Bone marrow (tissue), 2 donors: ENCODE measurements at regions not wholly inside any gene's neighbourhood (a gene's known extent, or its start where the extent isn't known, plus 50 kb on each side); places are given as distances from the start of the nearest gene placed in this dataset.
"Not testable (repeated sequence)": the region's sequence is repeated elsewhere in the genome, so short reads cannot be mapped to it uniquely, and the experiment has no call there.

Experiments used
- DNase-seq, 2 donors: peaks; one replicate each; lab custom pipeline; 2025; lab: John Stamatoyannopoulos, UW

DNA sequence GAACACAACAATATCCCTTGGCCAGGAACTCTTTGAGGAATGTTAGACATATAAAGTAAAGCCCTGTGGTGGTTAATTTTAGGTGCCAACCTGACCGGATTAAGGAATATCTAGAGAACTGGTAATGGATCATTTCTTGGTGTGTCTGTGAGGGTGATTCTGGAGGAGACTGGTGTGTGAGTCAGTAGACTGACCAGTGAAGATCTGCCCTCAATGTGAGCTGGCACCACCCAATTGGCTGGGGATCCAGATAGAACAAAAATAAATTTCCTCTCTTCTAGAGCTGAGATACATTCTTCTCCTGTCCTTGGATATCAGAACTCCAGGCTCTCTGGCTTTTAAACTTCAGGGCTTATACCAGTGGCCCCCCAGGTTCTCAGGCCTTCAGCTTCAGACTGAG is 56.2 kb upstream of the TNPO1 start:
- no peak for DNase-seq

DNA sequence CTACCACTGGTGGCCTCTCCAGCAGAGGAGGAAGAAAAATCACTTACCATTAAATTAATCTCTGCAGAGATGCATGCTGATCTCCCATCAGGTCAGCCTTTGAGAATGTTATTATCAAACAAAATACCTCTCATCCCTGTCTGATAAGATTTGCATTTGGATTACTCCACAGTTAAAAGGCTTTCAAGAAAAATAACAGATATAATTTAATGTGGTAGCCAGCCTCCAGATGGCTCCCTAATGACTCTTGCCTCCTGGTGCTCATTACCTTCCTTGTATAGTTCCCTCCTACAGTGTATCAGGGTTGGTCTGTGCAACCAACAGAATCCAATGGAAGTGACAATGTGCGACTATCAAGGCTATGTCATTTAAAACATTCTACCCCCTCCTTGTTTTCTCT is 63.6 kb upstream of the TNPO1 start:
- no peak for DNase-seq

DNA sequence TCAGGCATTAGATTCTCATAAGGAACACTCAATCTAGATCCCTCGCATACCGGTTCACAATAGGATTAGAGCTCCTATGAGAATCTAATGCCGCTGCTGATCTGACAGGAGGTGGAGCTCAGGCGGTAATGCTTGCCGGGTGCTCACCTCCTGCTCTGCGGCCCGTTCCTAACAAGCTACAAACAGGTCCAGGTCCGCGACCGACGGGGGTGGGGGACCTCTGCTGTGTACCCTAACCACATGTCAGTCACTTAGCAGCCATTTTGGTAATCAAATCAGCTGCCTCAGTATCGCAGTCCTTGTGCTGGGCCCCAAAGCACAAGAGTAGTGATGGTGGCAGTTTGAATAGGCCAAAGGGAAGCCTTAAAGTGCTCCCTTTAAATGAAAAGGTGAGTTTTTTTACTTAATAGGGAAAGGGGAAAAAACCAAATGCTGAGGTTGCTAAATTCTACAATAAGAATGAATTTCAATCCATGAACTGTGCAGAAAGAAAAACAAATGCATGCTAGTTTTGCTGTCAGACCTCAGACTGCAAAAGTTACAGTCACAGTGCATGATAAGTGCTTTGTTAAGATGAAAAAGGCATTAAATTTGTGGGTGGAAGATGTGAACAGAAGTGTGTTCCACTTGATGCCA is 67.0 kb upstream of the TNPO1 start:
- DNase-seq, result no peak

DNA sequence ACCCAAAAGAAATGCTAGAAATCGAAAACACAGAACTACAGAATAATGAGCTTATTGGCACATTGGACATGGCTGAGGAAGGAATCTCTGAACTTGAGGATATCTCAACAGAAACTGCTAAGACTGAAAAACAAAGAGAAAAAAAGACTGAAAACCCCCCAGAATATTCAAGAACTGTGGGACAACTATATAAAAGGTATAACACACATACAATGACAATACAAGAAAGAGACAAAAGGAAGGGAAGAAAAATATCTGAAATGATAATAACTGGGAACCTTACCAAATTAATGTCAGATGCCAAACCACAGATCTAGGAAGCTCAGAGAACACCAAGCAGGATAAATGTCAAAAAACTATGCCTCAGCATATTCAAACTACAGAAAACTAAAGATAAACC is 68.6 kb upstream of the TNPO1 start:
- no peak for DNase-seq

DNA sequence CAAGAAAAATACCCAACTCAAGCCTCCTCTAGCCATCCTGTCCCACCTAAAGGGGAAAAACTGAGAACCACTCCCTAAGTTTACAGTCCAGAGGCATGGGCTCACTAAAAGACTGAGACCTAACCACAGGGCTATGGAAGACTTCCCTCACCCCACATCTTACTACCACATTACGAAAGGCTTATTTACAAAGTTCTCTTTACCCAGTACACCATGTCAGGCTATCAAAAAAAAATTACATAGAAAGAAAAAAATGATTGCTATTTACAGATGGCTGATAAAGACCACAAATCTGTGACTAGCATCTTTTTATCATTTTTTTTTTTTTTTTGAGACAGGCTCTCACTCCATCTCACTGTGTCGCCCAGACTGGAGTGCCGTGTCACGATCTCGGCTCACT is 69.7 kb upstream of the TNPO1 start:
- no peak for DNase-seq

DNA sequence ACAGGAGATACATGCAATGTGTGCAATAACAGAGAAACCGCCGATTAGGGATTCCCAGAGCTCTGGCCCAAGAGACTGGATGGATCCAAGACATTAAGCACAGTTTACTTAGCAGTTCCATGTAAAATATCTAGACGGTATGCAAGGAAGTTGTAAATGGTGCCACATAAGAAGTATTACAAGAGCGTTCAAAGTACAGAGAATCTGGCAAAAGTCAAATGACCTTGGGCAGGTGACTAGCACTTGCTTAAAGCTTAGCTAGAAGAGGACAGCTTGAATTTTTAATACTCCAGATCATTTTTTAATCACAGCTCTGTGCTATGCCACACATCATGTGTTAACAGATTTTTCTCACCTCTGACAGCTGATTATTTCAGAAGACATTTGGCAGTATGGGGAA is 72.3 kb upstream of the TNPO1 start:
- no peak for DNase-seq

DNA sequence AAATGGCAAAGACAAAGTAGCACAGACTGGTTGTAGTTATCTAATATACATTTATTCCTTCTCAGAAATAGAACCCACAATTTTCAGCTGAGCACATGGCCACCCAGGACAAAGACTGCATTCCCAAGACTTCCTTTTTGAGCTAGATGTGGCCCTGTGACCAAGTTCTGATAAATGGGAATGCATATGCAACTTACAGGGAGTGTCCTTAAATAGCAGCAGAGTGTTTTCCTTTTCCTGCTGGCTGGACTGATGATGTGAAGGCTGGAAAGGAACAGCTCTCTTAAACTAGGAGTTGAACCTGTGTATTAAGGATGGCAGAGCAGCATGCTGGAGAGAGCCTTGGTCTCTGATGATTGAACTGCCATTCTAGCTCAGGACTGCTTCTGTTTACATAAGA is 74.7 kb upstream of the TNPO1 start:
- no peak for DNase-seq

DNA sequence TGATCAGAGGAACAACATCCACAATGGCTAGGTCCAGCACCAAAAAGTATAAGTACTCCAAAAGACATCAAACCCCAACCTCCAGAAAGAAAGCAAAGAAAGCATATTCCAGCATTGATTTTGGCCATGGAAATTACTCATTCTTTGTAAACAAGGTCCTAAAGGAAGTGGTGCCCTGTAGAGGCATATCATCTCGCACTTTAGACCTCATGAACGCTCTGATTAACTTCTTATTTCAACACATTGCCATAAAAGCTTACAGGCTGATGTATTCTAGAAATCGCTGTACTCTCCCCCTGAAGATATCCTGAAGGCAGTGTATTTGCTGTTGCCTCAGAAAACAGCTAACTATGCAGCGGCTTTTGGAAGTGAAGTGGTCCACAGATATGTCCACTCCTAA is 82.7 kb upstream of the TNPO1 start:
- no peak for DNase-seq

DNA sequence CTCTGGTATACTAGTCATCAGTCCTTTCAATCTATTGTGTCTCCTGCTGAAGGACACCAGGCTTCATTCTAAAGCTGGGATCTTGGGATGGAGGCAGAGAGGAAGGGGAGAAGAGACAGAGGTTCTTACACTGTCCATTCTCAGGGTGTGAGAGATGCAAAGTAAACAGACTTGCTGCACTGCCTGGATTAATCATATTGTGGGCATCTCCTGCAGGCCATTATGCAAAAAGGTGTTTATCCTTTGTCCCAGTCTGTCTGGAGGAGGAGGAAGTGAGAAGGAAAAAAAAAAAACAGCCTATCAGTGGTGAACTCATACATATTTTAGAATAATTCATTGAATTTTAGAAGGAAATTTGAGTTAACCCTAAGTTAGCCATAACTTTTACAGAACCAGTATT is 92.9 kb upstream of the TNPO1 start:
- no peak for DNase-seq

DNA sequence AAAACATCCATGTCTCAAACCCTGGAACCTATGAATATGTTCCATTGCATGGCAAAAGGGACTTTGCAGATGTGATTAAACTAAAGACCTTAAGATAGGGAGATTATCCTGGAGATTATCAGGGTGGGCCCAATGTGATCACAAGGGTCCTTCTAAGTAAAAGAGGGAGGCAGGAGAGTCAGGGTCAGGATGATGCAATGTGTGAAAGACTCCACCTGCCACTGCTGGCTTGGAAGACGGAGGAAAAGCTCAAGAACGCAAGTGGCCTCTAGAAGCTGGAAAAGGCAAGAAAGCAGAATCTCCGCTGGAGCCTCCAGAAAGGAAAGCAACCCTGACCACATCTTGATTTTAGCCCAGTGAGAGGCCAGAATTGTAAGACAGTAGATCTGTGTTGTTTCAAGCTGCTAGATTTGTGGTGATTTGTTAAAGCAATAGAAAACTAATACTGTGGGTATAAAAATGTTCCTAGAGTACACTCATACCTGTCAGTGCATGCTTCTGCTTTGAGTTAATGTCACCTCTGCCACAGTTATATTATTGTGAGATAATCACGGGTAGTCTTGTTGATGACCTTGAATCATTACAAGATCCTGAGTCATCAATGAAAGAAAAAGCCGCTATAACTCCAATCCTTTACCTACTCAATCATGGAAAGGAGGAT is 93.5 kb upstream of the TNPO1 start:
- no peak for DNase-seq

DNA sequence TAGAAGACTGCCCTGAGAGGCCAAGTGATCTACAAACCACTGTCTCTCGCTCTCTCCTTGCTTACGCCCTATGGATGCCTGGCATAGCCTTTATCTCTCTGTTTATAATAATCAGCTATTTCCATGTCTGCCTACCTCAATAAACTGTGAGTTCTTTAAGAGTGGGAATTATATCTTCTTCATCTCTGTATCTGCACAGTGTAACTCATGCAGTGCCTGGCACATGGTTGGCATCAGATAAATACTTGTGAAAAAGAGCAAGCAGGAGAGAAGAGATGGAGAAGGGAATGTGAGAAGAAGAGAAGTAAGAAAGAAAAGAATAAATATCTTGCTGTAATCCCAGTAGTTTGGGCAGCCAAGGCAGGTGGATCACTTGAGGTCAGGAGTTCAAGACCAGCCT is 94.6 kb upstream of the TNPO1 start:
- DNase-seq, result no peak

DNA sequence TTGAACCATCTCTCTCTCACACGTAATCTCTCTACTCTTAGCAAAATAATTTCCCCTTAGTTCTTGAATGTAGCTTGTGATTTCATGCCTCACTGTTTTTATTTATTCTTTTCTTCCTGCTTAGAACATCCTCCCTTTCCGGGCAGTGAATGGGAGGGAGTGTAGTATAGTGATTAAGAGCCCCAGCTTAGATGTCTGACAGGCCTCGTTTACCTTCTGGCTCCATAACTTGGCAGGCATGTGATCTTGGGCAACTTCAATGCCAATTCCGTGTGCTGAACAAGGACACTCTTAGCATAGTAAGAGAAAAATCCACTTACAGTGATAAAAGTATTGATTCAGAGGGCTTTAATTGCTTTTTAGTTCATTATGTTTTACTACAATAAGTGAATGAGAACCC is 96.3 kb upstream of the TNPO1 start:
- DNase-seq, result no peak

DNA sequence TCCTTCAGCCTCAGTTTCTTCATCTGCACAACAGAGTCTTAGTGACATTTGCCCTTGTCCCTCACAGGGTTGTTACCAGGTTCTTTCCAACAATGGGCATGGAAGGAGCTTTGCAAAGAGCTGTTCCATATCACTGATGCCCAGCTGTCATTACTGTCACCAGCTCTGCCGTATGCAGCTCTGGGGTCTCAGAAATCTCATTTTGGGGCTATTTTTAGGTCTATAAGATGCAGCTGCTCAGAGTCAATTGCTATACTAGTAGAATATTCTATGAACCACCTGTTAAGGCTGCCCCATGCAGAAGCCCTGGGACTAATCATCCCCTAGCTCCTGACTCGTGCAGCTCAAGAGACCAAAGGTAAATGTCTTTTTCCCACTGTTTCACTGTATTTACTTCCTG is 105.1 kb upstream of the TNPO1 start:
- DNase-seq, result no peak

DNA sequence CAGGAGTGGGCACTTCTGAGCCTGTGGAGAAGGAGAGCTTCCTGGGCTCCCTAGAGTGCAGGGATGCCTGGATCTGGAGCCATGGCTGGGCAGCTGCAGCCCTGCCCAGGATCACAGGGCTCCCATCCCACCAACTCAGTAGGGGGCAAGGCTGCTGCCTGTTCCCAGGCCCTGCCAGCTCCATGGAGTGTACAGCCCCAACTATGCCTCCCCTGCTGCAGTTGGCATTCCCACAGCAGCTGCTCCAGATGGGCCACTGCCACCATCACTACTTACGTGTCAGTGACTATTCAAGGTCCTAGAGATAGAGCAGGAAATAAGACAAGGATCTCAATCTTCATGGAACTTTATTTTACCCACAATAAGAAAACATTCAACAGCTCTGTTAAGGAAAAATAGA is 107.1 kb upstream of the TNPO1 start:
- no peak for DNase-seq

DNA sequence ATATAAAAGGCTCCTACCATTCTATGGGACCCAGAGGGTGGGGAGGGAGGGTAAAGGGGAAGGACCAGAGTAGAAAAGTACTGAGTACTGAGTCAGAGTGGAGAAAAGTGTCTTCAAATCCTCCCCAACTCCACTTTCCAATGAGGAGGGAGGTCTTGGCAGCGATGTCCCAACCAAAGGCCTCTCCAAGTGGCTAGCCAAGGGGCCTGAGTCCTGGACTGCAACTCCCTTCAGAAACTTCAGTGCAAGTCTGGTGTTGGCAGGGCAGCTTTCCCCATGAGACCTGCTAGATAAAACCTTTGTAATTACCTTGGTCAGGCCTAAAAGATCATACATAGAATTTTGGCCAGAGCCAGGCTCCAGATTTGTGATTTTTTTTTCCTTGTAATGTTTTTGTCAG is 111.3 kb upstream of the TNPO1 start:
- DNase-seq, result no peak

DNA sequence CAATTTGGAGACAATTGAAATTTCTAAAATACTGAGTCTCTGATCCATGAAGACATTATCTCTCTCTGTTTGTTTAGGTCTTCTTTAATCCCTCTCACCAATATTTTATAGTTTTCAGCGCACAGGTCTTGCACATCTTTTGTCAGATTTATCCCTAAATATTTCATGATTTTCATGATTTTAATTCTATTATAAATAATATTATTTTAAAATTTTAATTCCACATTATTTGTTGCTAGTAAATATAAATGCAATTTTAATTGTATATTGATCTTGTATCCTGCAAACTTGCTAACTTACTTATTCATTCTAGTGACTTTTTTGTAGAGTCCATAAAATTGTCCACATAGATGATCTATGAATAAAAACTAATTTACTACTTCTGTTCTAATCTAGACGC is 112.6 kb upstream of the TNPO1 start:
- no peak for DNase-seq

DNA sequence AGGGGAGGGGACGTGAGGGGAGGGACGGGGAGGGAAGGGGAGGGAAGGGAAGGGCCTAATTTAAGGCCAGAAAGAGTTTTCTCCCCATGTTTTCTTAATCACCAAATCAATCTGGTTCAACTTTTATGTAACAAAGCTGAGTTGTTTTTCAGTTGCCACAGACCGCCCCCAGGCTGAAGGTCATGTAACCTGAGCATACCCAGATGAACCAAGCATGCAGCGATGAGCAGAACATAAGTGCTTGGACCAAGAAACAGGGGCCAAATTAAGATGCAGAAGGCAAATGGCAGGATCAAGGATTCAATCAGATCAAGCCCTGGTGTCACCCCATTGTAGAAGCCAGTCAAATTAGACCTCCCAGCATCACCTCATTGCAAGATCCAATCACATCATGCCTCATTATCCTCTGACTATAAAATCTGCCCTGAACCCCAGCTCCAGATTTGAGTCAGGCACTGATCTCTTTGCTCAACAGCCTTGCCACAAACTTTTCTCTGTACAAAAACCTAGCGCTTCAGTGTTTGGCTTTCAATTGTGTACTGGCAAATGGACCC is 113.5 kb upstream of the TNPO1 start:
- no peak for DNase-seq

DNA sequence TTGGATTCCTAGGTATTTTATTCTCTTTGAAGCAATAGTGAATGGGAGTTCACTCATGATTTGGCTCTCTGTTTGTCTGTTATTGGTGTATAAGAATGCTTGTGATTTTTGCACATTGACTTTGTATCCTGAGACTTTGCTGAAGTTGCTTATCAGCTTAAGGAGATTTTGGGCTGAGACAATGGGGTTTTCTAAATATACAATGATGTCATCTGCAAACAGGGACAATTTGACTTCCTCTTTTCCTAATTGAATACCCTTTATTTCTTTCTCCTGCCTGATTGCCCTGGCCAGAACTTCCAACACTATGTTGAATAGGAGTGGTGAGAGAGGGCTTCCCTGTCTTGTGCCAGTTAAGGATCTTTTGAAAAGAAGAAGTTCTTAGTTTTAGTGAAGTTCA is 114.4 kb upstream of the TNPO1 start:
- not testable (repeated sequence) for DNase-seq

DNA sequence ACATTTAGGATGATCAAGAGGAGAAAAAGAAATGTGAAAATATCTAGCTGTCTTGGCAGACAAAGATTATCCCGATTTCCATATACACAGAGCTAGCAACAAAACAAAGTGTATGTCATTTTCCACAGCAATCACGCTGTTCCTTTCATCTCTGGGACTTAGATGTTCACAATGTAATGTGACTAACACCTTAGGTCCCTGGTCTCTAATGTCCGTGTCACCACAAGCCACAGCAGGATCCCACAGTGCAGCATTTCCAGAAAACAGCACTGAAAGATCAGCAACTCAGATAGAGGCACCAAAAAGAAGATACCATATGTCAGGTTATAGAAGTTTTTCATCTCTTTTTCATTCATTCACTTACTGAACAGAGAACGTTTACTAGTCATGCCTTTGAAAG is 118.0 kb upstream of the TNPO1 start:
- no peak for DNase-seq

DNA sequence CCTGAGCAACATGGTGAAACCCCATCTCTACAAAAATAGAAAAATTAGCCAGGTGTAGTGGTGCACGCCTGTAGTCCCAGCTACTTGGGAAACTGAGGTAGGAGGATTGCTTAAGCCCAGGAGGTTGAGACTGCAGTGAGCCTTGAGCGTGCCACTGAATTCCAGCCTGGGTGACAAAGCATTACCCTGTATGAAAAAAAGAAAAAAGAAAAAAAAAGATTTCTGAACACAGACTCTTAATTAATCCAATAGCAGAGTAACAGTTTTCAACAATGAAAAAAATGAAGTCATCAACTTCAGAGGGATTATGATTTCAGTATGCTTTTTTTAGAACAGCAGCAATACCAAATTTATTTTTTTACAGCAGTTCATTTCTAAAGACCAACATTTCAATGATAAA is 118.8 kb upstream of the TNPO1 start:
- DNase-seq, result no peak

DNA sequence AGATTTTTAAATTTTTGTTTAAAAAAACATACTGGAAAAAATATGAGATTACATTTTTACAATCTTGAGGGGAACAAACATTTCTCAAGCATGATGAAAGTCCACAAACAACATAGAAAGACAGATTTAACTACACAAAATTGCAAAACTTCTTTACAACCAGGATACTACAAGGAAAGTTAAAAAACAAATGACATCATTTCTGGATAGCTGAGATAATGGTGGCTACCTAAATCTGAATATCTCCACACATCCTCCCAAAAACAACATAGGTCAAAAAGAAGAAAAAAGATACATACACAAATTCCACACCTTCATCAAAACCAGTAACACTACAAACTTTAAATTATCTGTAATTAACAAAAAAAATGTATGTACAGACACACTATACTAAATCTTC is 120.8 kb upstream of the TNPO1 start:
- no peak for DNase-seq

DNA sequence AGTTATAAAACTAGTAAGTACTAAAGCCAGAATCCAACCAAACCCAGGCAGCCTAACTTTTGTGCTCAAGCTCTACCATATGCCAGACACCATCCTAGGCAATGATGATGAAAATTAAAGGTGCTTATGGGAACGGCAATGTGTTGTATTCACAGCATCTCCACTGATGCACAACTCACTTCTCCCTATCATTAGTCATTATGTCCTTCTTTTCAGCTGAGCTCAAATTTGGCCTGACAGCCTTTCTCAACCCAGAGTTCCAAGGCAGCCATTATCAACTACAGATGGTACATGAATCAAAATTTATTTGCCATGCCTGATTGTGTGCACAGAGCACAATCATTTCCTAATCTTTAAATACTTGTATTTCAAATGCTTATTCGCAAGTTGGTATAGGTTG is 121.6 kb upstream of the TNPO1 start:
- DNase-seq, result no peak

DNA sequence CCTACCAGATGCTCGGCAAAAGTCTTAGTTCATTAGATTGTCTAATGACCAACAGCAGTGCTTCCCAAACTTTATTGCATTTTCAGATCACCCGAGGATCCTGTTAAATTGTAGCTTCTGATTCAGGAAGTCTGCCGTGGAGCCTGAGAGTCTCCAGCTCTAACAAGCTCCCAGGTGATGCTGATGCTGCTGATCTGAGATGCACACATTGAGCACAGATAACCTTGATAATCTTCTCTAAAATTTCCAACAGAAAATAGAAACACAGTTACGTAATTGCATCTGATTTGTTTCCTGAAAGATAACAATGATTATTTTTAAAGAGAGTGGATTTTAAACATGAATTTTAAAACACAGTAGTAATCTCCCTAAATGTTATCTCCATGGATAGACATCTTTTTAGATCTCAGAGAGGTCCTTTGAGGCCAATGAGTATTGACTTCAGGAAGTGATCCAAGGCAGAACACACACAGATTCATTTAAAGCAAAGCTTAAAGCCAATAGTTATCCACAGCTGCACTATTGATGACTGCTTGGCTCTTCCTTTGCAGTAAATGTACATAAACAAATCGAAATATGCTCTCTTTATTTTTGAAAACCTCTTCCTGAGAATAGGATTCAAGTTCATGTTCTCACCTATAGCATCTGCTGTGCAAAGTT is 122.8 kb upstream of the TNPO1 start:
- DNase-seq, result no peak
